Stimulated activated naive CD8-positive, alpha-beta T cell treated with anti-CD3 and anti-CD28 coated beads, Interleukin-15, amount 100 ng/mL, for 72 hours (primary cell): ENCODE measurements at regions not wholly inside any gene's neighbourhood (a gene's known extent, or its start where the extent isn't known, plus 50 kb on each side); places are given as distances from the start of the nearest gene placed in this dataset.

Experiments used
- ATAC-seq: fragments of 150-1000 bp; cut with Tn5 transposase; 2 replicates; pipeline ENCODE4 v1.10.0; 2021; ENCODE audit warnings: mild to moderate bottlenecking, moderate library complexity
- DNase-seq, 2 donors: peaks; one replicate each; pipeline ENCODE4 v3.0.0; 2021 to 2022
- H3K27ac Mint-ChIP-seq, 2 donors: one replicate each; pipeline ENCODE4 v1.8.0; 2022; ENCODE audit warnings: mild to moderate bottlenecking in 2 of 2, mixed read lengths in 2 of 2, moderate library complexity in 2 of 2
- H3K27me3 Mint-ChIP-seq: one replicate; pipeline ENCODE4 v1.8.0; 2022; ENCODE audit warnings: mixed read lengths
- H3K4me1 Mint-ChIP-seq: one replicate; pipeline ENCODE4 v1.8.0; 2022; ENCODE audit warnings: mild to moderate bottlenecking, mixed read lengths
- H3K4me3 Mint-ChIP-seq, 2 donors: one replicate each; pipeline ENCODE4 v1.8.0; 2022; ENCODE audit warnings: mild to moderate bottlenecking in 2 of 2, mixed read lengths in 2 of 2, moderate library complexity in 1 of 2
- H3K9me3 Mint-ChIP-seq, 2 donors: one replicate each; pipeline ENCODE4 v1.8.0; 2022; ENCODE audit warnings: mixed read lengths in 2 of 2

GRCh38 chr3:180250172-180250571 is 213.4 kb upstream of the PEX5L start:
- H3K27ac Mint-ChIP-seq = no peak overlapping the region
- no peak for ATAC-seq
- no peak for DNase-seq
- no peaks in the 10 kb centered on the region for H3K27me3 Mint-ChIP-seq
- H3K4me1 Mint-ChIP-seq = no peaks in the 10 kb centered on the region
- H3K9me3 Mint-ChIP-seq = peaks cover 3% of the 10 kb centered on the region in 2 donors
- H3K4me3 Mint-ChIP-seq = no peak overlapping the region

DNA sequence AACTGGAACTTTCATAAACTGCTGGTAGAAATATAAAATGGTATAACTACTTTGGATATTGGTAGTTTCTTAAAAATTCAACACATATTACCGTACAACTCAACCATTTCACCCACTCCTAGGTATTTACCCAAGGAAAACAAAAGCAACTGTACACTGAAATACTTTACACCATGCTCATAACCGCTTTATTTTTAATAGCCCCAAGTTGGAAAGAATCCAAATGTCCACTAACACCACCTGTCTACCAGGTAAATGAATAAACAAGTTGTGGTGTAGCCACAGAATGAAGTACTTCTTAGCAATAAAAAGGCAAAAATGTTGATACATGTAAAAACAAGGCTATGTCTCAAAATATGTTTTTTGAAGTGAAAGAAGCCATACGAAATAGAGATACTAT is 215.9 kb upstream of the PEX5L start:
- Mint-ChIP-seq H3K4me1 (no peaks in the 10 kb centered on the region), H3K27me3 (no peaks in the 10 kb centered on the region), H3K9me3 (no peaks in the 10 kb centered on the region), H3K27ac (no peak overlapping the region), H3K4me3 (no peak overlapping the region)
- DNase-seq (no peak), ATAC-seq (no peak)

- Mint-ChIP-seq H3K9me3 (peaks cover 0 to 5% of the 10 kb centered on the region in 2 donors), H3K27ac (no peak overlapping the region), H3K4me3 (no peak overlapping the region), H3K27me3 (no peaks in the 10 kb centered on the region), H3K4me1 (no peaks in the 10 kb centered on the region)
- ATAC-seq = no peak
- DNase-seq = no peak
Measured at GRCh38 chr3:180253283-180253682, 216.5 kb upstream of the PEX5L start.

DNA sequence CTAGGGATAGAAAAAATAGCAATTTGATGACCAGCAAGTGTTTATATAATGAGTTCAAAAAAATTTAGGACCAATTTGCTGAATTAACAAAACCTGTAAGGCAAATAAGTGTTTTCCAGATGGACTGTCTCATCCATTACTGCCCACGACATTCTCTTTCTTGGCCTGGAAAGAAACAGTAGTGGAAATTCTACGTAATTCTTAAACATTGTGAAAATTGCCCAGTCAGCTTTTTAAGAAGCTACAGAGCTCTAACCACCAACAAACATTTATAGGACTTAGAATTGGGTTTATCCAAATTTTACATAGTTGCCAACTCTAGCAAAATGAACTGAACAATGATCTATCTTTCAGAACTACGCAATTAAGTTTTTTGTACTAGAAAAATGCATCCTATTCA is 227.7 kb upstream of the PEX5L start:
- Mint-ChIP-seq H3K9me3 (peaks cover 10 to 16% of the 10 kb centered on the region in 2 donors), H3K27ac (no peak overlapping the region), H3K4me1 (no peaks in the 10 kb centered on the region), H3K4me3 (no peak overlapping the region), H3K27me3 (no peaks in the 10 kb centered on the region)
- DNase-seq = no peak
- no peak for ATAC-seq

DNA sequence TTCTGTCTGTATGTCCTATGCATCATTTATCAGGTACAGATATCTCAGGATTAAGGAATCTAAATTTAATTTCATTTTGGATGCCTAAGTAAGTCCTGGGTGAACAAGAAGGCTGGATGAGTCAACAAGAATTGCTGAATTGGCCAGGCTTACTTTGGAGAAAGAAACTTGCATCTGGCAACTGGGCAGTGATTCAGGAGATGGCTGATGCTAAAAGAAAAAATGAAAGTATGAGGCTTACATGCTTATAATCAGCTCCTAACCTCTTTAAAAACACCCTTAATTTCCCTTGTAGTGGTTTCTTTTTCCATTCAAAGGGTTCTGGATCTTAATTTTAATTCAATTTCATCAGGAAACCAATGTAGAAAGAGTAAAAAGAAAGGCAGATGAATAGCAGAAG is 228.8 kb upstream of the PEX5L start:
- Mint-ChIP-seq H3K4me3 (no peak overlapping the region), H3K4me1 (no peaks in the 10 kb centered on the region), H3K9me3 (peaks cover 6 to 9% of the 10 kb centered on the region in 2 donors), H3K27ac (no peak overlapping the region), H3K27me3 (no peaks in the 10 kb centered on the region)
- DNase-seq = no peak
- ATAC-seq = no peak

GRCh38 chr3:180267202-180267843 is 230.6 kb upstream of the PEX5L start:
- DNase-seq = no peak
- Mint-ChIP-seq H3K27ac (no peak overlapping the region), H3K4me3 (peak overlapping the region in 1 of 2 donors; percentile 15)

GRCh38 chr3:180274536-180274935 is 237.8 kb upstream of the PEX5L start:
- H3K27me3 Mint-ChIP-seq = no peaks in the 10 kb centered on the region
- no peak overlapping the region for H3K4me3 Mint-ChIP-seq
- H3K9me3 Mint-ChIP-seq = peaks cover 0 to 14% of the 10 kb centered on the region in 2 donors
- H3K4me1 Mint-ChIP-seq = no peaks in the 10 kb centered on the region
- H3K27ac Mint-ChIP-seq = no peak overlapping the region
- no peak for DNase-seq
- ATAC-seq = no peak

More at GRCh38 chr3:180267202-180267843, 230.6 kb upstream of the PEX5L start:
- peak; percentile 31 for ATAC-seq
- Mint-ChIP-seq H3K9me3 (peaks cover 0 to 7% of the 10 kb centered on the region in 2 donors), H3K4me1 (no peaks in the 10 kb centered on the region), H3K27me3 (no peaks in the 10 kb centered on the region)

GRCh38 chr3:180275176-180275575 is 238.4 kb upstream of the PEX5L start:
- H3K27ac Mint-ChIP-seq = no peak overlapping the region
- DNase-seq = no peak
- H3K27me3 Mint-ChIP-seq = no peaks in the 10 kb centered on the region
- no peaks in the 10 kb centered on the region for H3K4me1 Mint-ChIP-seq
- ATAC-seq = no peak
- no peak overlapping the region for H3K4me3 Mint-ChIP-seq
- peaks cover 0 to 14% of the 10 kb centered on the region in 2 donors for H3K9me3 Mint-ChIP-seq

DNA sequence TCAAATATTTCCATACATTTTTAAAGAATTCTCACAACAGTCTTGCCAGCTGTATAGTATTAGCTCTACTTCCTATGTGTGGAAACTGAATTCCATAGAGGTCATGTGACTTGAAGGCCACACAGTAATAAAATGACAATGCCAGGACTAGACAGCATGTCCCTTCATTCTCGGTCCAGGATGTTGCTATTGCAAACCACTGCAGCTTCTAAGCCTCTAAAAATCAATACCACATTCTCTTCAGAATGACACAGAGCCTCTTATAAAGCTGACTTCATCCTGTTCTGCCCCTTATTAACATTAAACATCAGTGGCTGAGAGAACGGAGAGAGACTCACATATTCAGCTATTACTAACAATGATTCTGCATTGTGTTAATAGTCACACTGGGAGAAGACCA is 240.3 kb upstream of the PEX5L start:
- Mint-ChIP-seq H3K27me3 (no peaks in the 10 kb centered on the region), H3K4me3 (no peak overlapping the region), H3K4me1 (no peaks in the 10 kb centered on the region), H3K9me3 (peaks cover 0 to 10% of the 10 kb centered on the region in 2 donors), H3K27ac (no peak overlapping the region)
- ATAC-seq (no peak), DNase-seq (no peak)

DNA sequence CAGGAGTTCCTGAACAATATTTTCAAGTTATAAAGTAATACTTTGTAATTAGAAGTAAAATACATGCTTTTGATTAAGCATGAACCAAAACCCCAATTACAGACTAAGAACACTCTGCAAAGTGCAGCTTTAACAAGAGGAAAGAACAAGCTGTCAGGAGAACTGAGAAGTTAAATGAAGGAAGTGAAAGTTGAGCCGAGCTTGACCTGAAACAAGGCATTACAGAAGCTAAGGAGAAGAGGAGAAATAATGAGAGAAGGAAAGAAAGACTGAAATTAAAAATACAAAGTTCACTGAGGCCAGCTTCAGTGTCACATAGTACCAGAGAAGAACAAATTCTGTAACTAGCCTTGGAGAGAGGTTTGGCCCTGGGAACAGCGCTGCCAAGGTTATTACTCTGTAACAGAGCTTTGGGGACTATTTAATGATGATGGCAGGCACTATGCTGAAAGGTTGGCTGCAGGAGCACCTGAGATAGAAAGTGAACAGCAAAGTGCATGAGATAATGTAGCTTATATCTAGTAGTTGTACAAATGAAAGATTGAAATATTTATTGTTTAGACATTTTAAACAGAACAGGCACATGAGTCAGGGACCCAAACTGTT is 241.9 kb upstream of the PEX5L start:
- Mint-ChIP-seq H3K27me3 (no peaks in the 10 kb centered on the region), H3K4me3 (no peak overlapping the region), H3K9me3 (peaks cover 0 to 8% of the 10 kb centered on the region in 2 donors), H3K27ac (no peak overlapping the region), H3K4me1 (no peaks in the 10 kb centered on the region)
- DNase-seq (no peak), ATAC-seq (no peak)

GRCh38 chr3:180280555-180280954 is 243.8 kb upstream of the PEX5L start:
- no peak overlapping the region for H3K4me3 Mint-ChIP-seq
- H3K9me3 Mint-ChIP-seq = peaks cover 0 to 8% of the 10 kb centered on the region in 2 donors
- ATAC-seq (no peak), DNase-seq (no peak)
- no peak overlapping the region for H3K27ac Mint-ChIP-seq
- no peaks in the 10 kb centered on the region for H3K27me3 Mint-ChIP-seq
- H3K4me1 Mint-ChIP-seq = no peaks in the 10 kb centered on the region

GRCh38 chr3:180282386-180282785 is 245.6 kb upstream of the PEX5L start:
- Mint-ChIP-seq H3K27me3 (no peaks in the 10 kb centered on the region), H3K4me1 (no peaks in the 10 kb centered on the region), H3K9me3 (peaks cover 0 to 8% of the 10 kb centered on the region in 2 donors), H3K27ac (no peak overlapping the region), H3K4me3 (no peak overlapping the region)
- DNase-seq = no peak
- ATAC-seq = no peak

GRCh38 chr3:180283251-180283650 is 246.5 kb upstream of the PEX5L start:
- H3K27ac Mint-ChIP-seq = peak overlapping the region in 1 of 2 donors; percentile 54
- no peaks in the 10 kb centered on the region for H3K27me3 Mint-ChIP-seq
- H3K9me3 Mint-ChIP-seq = peaks cover 0 to 1% of the 10 kb centered on the region in 2 donors
- DNase-seq (no peak), ATAC-seq (no peak)
- H3K4me1 Mint-ChIP-seq = no peaks in the 10 kb centered on the region
- no peak overlapping the region for H3K4me3 Mint-ChIP-seq

DNA sequence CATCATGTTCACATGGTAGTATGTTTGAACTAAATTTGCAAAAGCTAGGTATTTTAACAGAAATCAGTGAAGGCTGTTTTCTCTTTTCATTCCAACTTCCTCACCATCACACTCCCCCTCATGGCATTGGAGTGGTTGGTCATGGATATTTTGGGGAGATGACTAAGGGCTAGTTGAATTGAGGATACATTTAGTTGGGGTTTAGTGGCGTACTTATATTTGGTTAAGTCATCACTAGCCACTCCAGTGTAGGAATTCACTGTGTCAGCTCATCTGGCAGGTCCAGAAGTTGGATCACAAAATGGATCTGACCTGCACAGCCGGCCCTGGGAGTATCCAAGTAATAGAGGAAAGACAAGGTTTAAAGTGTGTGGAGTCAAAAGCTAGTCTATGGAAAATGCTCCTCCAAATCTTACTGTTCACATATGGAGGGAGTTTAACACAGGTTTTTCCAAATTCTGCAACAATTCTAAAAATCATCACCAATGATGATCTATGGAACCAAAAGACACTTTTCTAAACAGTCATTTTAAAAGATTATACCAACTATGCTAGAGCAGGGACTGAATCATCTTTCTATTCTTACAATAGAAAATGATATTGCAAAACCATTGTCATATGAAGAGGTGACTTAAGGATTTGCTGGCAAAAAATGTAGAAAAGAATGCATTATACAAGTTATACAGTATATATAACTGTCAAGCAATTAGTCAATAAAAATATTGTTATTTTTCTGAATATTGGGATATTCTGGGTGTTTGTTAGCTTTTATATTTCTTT is 247.8 kb upstream of the PEX5L start:
- Mint-ChIP-seq H3K4me3 (no peak overlapping the region), H3K27ac (no peak overlapping the region), H3K9me3 (no peaks in the 10 kb centered on the region), H3K27me3 (no peaks in the 10 kb centered on the region), H3K4me1 (no peaks in the 10 kb centered on the region)
- ATAC-seq (no peak), DNase-seq (no peak)

DNA sequence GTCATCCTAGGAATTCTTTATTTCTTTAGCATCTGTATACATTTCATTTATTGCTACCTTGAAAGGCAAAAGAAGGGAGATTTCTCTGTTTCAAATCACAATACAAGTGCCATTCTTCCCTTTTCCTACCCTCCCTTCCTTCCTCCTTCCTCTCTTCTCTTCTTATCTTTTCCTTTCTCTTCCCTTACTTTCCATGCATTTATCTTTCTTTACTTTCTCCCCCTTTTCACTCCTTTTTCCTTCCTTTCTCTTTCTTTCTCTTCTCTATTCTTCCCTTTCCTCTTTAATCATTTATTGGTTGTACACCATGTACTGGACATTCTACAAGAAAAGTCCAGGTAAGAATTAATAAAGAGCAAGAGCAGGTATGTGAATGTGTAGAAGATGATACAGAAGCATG is 251.0 kb upstream of the PEX5L start:
- DNase-seq = no peak
- H3K4me3 Mint-ChIP-seq = no peak overlapping the region
- ATAC-seq = no peak
- H3K27ac Mint-ChIP-seq = no peak overlapping the region
- H3K4me1 Mint-ChIP-seq = no peaks in the 10 kb centered on the region
- no peaks in the 10 kb centered on the region for H3K27me3 Mint-ChIP-seq
- H3K9me3 Mint-ChIP-seq = no peaks in the 10 kb centered on the region

DNA sequence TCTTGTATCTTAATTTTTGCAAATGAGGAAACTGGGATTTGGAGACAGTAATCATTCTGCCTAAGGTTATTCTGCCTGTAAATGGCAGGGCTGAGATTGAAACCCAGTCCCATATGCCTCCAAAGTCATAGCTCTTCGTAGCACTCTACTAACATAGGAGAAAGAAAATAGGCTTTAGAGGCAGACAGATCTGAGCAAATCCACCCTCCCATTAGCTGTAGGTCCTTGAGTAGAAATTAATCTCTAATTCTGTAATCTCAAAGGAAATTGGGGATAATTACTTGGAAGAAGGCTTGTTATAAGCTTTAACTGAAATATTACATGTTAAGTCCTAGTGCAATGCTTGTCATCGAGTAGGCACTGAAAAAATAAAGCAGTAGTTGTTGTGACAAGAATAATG is 252.1 kb upstream of the PEX5L start:
- ATAC-seq = no peak
- Mint-ChIP-seq H3K27ac (no peak overlapping the region), H3K4me1 (no peaks in the 10 kb centered on the region), H3K4me3 (no peak overlapping the region), H3K27me3 (no peaks in the 10 kb centered on the region), H3K9me3 (no peaks in the 10 kb centered on the region)
- no peak for DNase-seq
